Left cardiac atrium (tissue), 4 donors: ENCODE measurements at regions not wholly inside any gene's neighbourhood (a gene's known extent, or its start where the extent isn't known, plus 50 kb on each side); places are given as distances from the start of the nearest gene placed in this dataset.

Experiments used
- ATAC-seq, 2 donors: fragments of 200-7000 bp; cut with Tn5 transposase; one replicate each; pipeline ENCODE4 v1.9.1; 2020; ENCODE audit warnings: mild to moderate bottlenecking in 2 of 2, moderate library complexity in 2 of 2
- DNase-seq: peaks from one replicate; pipeline ENCODE4 v3.0.0-alpha.2; 2020
- intact Hi-C, 2 donors: fragments of 100-400 bp; cut with DNase I; formaldehyde crosslinking; loops; one replicate each; pipeline versions ENCODE4 v1.14.1 to v1.15.1; 2022 to 2023
- donor health status: DM: no; HTN: yes; CAD: no.
- donor health status: DM: no; HTN: yes; CAD: no; lungs with severe emphysema.
- donor health status: DM: yes; HTN: yes; CAD: no.
- donor health status: Dilated cardiomyopathy.

- intact Hi-C loops = loop anchor here in 1 of 2 donors (10.0 kb wide), 1 partner anchor 1493 kb away; no protein-coding TSS in a partner anchor
- ATAC-seq = peak; percentile 47 to 81
- DNase-seq = no peak
Observed at GRCh38 chr3:5301651-5302297, 114.3 kb downstream of the EDEM1 start.

GRCh38 chr3:5302661-5303060 is 115.2 kb downstream of the EDEM1 start:
- intact Hi-C loops = loop anchor here in 1 of 2 donors (10.0 kb wide), 1 partner anchor 1492 kb away; no protein-coding TSS in a partner anchor
- no peak for ATAC-seq
- DNase-seq = no peak

- no peak for ATAC-seq
- no peak for DNase-seq
- intact Hi-C loops = loop anchor here in 1 of 2 donors (10.0 kb wide), 1 partner anchor 1491 kb away; no protein-coding TSS in a partner anchor
Observed at GRCh38 chr3:5304188-5304587, 116.7 kb downstream of the EDEM1 start.

- intact Hi-C loops = loop anchor here in 1 of 2 donors (10.0 kb wide), 1 partner anchor 1490 kb away; no protein-coding TSS in a partner anchor
- peak; percentile 57 to 60 for ATAC-seq
- peak; percentile 34 for DNase-seq
Observed at GRCh38 chr3:5304789-5305683, 117.5 kb downstream of the EDEM1 start.

- ATAC-seq (no peak), DNase-seq (no peak)
- intact Hi-C loops = loop anchor here in 1 of 2 donors (10.0 kb wide), 1 partner anchor 1489 kb away; no protein-coding TSS in a partner anchor
Observed at GRCh38 chr3:5305684-5305989, 118.1 kb downstream of the EDEM1 start.

- intact Hi-C loops = loop anchor here in 1 of 2 donors (10.0 kb wide), 1 partner anchor 1486 kb away; no protein-coding TSS in a partner anchor
- ATAC-seq = no peak
- no peak for DNase-seq
Observed at GRCh38 chr3:5309171-5309570, 121.7 kb downstream of the EDEM1 start.

- DNase-seq (no peak), ATAC-seq (no peak)
- intact Hi-C loops = loop anchor here in 1 of 2 donors (10.0 kb wide), 1 partner anchor 1485 kb away; no protein-coding TSS in a partner anchor
Observed at GRCh38 chr3:5309602-5310001, 122.1 kb downstream of the EDEM1 start.

GRCh38 chr3:5310509-5310908 is 123.0 kb downstream of the EDEM1 start:
- DNase-seq = no peak
- no peak for ATAC-seq
- intact Hi-C loops = no loop called here

- intact Hi-C loops = no loop called here
- no peak for ATAC-seq
Observed at GRCh38 chr3:5312290-5312689, 124.8 kb downstream of the EDEM1 start.

GRCh38 chr3:5314897-5315296 is 127.4 kb downstream of the EDEM1 start:
- DNase-seq = no peak
- intact Hi-C loops = no loop called here
- no peak for ATAC-seq

More at GRCh38 chr3:5312290-5312689, 124.8 kb downstream of the EDEM1 start:
- no peak for DNase-seq

- DNase-seq (no peak), ATAC-seq (peak in 1 of 2 donors; percentile 42)
- intact Hi-C loops = no loop called here
Observed at GRCh38 chr3:5317557-5317956, 130.1 kb downstream of the EDEM1 start.

GRCh38 chr3:5319454-5319853 is 131.9 kb downstream of the EDEM1 start:
- no peak for DNase-seq

GRCh38 chr3:5321666-5322340 is 134.3 kb downstream of the EDEM1 start:
- no peak for DNase-seq
- no peak for ATAC-seq
- intact Hi-C loops = no loop called here

More at GRCh38 chr3:5319454-5319853, 131.9 kb downstream of the EDEM1 start:
- ATAC-seq = no peak
- intact Hi-C loops = no loop called here

GRCh38 chr3:5324780-5325179 is 137.3 kb downstream of the EDEM1 start:
- intact Hi-C loops = no loop called here
- ATAC-seq (no peak), DNase-seq (no peak)

GRCh38 chr3:5330152-5330810 is 142.8 kb downstream of the EDEM1 start:
- no peak for ATAC-seq
- intact Hi-C loops = no loop called here
- DNase-seq = no peak

GRCh38 chr3:5331567-5332269 is 144.2 kb downstream of the EDEM1 start:
- ATAC-seq (no peak), DNase-seq (no peak)
- intact Hi-C loops = no loop called here

GRCh38 chr3:5332270-5332956 is 144.9 kb downstream of the EDEM1 start:
- no peak for DNase-seq
- no peak for ATAC-seq
- intact Hi-C loops = no loop called here
